ENCODE measurements at regions not wholly inside any gene's neighbourhood (a gene's known extent, or its start where the extent isn't known, plus 50 kb on each side); places are given as distances from the start of the nearest gene placed in this dataset.

GRCh38 chr13:109545931-109546330 lies 240.5 kb downstream of the IRS2 start:
- no peak overlapping the region for H3K27ac ChIP-seq (ENCODE audit: extremely low read depth, low read depth, low read length)
- ChIA-PET POLR2A (interaction anchor here (0.6 kb wide), 1 partner anchor 122 kb away, joined by 6 read pairs; no protein-coding TSS in a partner anchor), CTCF (no interaction called here)
- TF ChIP-seq ZNF2 (tag by site-specific recombination; IDR thresholded peaks at IDR 0.05): no peak
- TF ChIP-seq, protein P1, sequence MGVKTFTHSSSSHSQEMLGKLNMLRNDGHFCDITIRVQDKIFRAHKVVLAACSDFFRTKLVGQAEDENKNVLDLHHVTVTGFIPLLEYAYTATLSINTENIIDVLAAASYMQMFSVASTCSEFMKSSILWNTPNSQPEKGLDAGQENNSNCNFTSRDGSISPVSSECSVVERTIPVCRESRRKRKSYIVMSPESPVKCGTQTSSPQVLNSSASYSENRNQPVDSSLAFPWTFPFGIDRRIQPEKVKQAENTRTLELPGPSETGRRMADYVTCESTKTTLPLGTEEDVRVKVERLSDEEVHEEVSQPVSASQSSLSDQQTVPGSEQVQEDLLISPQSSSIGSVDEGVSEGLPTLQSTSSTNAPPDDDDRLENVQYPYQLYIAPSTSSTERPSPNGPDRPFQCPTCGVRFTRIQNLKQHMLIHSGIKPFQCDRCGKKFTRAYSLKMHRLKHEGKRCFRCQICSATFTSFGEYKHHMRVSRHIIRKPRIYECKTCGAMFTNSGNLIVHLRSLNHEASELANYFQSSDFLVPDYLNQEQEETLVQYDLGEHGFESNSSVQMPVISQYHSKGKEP (tag by site-specific recombination; IDR thresholded peaks at IDR 0.05): no peak
- no peak for TF ChIP-seq ZFP37 (tag by site-specific recombination; IDR thresholded peaks at IDR 0.05)
- no peak for TF ChIP-seq KLF1 (tag by site-specific recombination; IDR thresholded peaks at IDR 0.05)
- TF ChIP-seq, protein P2, sequence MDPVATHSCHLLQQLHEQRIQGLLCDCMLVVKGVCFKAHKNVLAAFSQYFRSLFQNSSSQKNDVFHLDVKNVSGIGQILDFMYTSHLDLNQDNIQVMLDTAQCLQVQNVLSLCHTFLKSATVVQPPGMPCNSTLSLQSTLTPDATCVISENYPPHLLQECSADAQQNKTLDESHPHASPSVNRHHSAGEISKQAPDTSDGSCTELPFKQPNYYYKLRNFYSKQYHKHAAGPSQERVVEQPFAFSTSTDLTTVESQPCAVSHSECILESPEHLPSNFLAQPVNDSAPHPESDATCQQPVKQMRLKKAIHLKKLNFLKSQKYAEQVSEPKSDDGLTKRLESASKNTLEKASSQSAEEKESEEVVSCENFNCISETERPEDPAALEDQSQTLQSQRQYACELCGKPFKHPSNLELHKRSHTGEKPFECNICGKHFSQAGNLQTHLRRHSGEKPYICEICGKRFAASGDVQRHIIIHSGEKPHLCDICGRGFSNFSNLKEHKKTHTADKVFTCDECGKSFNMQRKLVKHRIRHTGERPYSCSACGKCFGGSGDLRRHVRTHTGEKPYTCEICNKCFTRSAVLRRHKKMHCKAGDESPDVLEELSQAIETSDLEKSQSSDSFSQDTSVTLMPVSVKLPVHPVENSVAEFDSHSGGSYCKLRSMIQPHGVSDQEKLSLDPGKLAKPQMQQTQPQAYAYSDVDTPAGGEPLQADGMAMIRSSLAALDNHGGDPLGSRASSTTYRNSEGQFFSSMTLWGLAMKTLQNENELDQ (tag by site-specific recombination; IDR thresholded peaks at IDR 0.05; ENCODE audit: low read depth): no peak
- no peak for TF ChIP-seq GFI1B (tag by site-specific recombination; IDR thresholded peaks at IDR 0.05)
- TF ChIP-seq, protein P3, sequence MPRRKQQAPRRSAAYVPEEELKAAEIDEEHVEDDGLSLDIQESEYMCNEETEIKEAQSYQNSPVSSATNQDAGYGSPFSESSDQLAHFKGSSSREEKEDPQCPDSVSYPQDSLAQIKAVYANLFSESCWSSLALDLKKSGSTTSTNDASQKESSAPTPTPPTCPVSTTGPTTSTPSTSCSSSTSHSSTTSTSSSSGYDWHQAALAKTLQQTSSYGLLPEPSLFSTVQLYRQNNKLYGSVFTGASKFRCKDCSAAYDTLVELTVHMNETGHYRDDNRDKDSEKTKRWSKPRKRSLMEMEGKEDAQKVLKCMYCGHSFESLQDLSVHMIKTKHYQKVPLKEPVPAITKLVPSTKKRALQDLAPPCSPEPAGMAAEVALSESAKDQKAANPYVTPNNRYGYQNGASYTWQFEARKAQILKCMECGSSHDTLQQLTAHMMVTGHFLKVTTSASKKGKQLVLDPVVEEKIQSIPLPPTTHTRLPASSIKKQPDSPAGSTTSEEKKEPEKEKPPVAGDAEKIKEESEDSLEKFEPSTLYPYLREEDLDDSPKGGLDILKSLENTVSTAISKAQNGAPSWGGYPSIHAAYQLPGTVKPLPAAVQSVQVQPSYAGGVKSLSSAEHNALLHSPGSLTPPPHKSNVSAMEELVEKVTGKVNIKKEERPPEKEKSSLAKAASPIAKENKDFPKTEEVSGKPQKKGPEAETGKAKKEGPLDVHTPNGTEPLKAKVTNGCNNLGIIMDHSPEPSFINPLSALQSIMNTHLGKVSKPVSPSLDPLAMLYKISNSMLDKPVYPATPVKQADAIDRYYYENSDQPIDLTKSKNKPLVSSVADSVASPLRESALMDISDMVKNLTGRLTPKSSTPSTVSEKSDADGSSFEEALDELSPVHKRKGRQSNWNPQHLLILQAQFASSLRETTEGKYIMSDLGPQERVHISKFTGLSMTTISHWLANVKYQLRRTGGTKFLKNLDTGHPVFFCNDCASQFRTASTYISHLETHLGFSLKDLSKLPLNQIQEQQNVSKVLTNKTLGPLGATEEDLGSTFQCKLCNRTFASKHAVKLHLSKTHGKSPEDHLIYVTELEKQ (tag by site-specific recombination; IDR thresholded peaks at IDR 0.05; ENCODE audit: borderline replicate concordance): no peak
- TF ChIP-seq, protein P4, sequence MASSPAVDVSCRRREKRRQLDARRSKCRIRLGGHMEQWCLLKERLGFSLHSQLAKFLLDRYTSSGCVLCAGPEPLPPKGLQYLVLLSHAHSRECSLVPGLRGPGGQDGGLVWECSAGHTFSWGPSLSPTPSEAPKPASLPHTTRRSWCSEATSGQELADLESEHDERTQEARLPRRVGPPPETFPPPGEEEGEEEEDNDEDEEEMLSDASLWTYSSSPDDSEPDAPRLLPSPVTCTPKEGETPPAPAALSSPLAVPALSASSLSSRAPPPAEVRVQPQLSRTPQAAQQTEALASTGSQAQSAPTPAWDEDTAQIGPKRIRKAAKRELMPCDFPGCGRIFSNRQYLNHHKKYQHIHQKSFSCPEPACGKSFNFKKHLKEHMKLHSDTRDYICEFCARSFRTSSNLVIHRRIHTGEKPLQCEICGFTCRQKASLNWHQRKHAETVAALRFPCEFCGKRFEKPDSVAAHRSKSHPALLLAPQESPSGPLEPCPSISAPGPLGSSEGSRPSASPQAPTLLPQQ (tag by site-specific recombination; IDR thresholded peaks at IDR 0.05): no peak
- no peak for TF ChIP-seq GLIS2 (tag by site-specific recombination; IDR thresholded peaks at IDR 0.05)
- no peak for TF ChIP-seq ZNF248 (tag by site-specific recombination; IDR thresholded peaks at IDR 0.05)
- no peak for TF ChIP-seq ZNF629 (tag by site-specific recombination; IDR thresholded peaks at IDR 0.05)
- TF ChIP-seq AEBP2 (tag by site-specific recombination; IDR thresholded peaks at IDR 0.05; ENCODE audit: borderline replicate concordance): no peak
- no peak for TF ChIP-seq ZSCAN30 (tag by site-specific recombination; IDR thresholded peaks at IDR 0.05)
- TF ChIP-seq SP7 (tag by site-specific recombination; IDR thresholded peaks at IDR 0.05): no peak
- TF ChIP-seq ZNF169 (tag by site-specific recombination; IDR thresholded peaks at IDR 0.05): no peak
- TF ChIP-seq OSR2 (tag by site-specific recombination; IDR thresholded peaks at IDR 0.05): no peak
- no peak for TF ChIP-seq ZNF24 (tag by site-specific recombination; IDR thresholded peaks at IDR 0.05)
- no peak for TF ChIP-seq ZNF223 (tag by site-specific recombination; IDR thresholded peaks at IDR 0.05)
- TF ChIP-seq ZNF302 (tag by site-specific recombination; IDR thresholded peaks at IDR 0.05; ENCODE audit: low read depth): no peak
- TF ChIP-seq HOXD13 (CRISPR knock-in tag; IDR thresholded peaks at IDR 0.05; ENCODE audit: borderline replicate concordance): no peak
- H3K36me3 ChIP-seq (ENCODE audit: control insufficient read depth in 2 of 2, insufficient read depth in 1 of 2, low read length in 2 of 2): no peaks in the 10 kb centered on the region
- H3K4me3 ChIP-seq (ENCODE audit: low read depth, low read length): no peak overlapping the region
- no peaks in the 10 kb centered on the region for H3K4me1 ChIP-seq (ENCODE audit: control insufficient read depth, insufficient read depth, low read length)
- H3K9me3 ChIP-seq (ENCODE audit: control insufficient read depth, insufficient read depth, low read depth, low read length): no peaks in the 10 kb centered on the region
